Gastrocnemius medialis (tissue), 4 donors: ENCODE measurements at regions not wholly inside any gene's neighbourhood (a gene's known extent, or its start where the extent isn't known, plus 50 kb on each side); places are given as distances from the start of the nearest gene placed in this dataset.

Experiments used
- ATAC-seq, 2 donors: fragments of 150-250 bp; one replicate each; pipeline ENCODE4 v1.9.1; 2016
- DNase-seq, 2 donors: peaks; one replicate each; pipeline ENCODE4 v3.0.0-alpha.2; 2019
- H3K27ac ChIP-seq, 4 donors: fragments of 200-600 bp; sonication (generic); 1 replicate in 1 of 4; 2 replicates in 3 of 4; pipeline ENCODE4 v1.5.1; 2016 to 2018; ENCODE audit warnings: mild to moderate bottlenecking in 2 of 4, moderate library complexity in 1 of 4
- H3K27me3 ChIP-seq, 3 donors: fragments of 200-600 bp; sonication (generic) in 2 of 3; 1 replicate in 1 of 3; 2 replicates in 2 of 3; pipeline versions ENCODE4 v1.5.1 to v1.6.0; 2016 to 2019; ENCODE audit warnings: mild to moderate bottlenecking in 1 of 3, moderate library complexity in 1 of 3
- H3K36me3 ChIP-seq, 2 donors: fragments of 200-600 bp; sonication (generic) in 1 of 2; one replicate each; pipeline ENCODE4 v1.5.1; 2017 to 2018
- H3K4me1 ChIP-seq, 2 donors: fragments of 200-600 bp; sonication (generic) in 1 of 2; one replicate each; pipeline ENCODE4 v1.5.1; 2016 to 2017; ENCODE audit warnings: mild to moderate bottlenecking in 2 of 2
- H3K4me3 ChIP-seq, 4 donors: fragments of 200-600 bp; sonication (generic) in 3 of 4; 1 replicate in 1 of 4; 2 replicates in 3 of 4; pipeline ENCODE4 v1.5.1; 2016 to 2019; ENCODE audit warnings: mild to moderate bottlenecking in 2 of 4
- H3K9me3 ChIP-seq, 3 donors: fragments of 200-600 bp; sonication (generic) in 2 of 3; 1 replicate in 1 of 3; 2 replicates in 2 of 3; pipeline ENCODE4 v1.5.1; 2016 to 2019
- CTCF ChIP-seq, 5 experiments: fragments of 450-650 bp in 3 of 5; fragments of 200-600 bp in 2 of 5; sonication (generic) in 2 of 5; IDR thresholded peaks in 4 of 5; conservative IDR thresholded peaks in 1 of 5; 1 replicate in 4 of 5; 2 replicates in 1 of 5; pipeline ENCODE4 v1.5.1; 2016 to 2019; ENCODE audit warnings: antibody characterized with exemption in 5 of 5, mild to moderate bottlenecking in 3 of 5, moderate library complexity in 3 of 5
- POLR2A ChIP-seq, 2 donors: fragments of 450-650 bp; IDR thresholded peaks; one replicate each; pipeline ENCODE4 v1.6.1; 2017; ENCODE audit warnings: antibody characterized with exemption in 2 of 2, mild to moderate bottlenecking in 2 of 2, moderate library complexity in 2 of 2
- in situ Hi-C, 4 donors: fragments of 200-750 bp; cut with MboI; loops; one replicate each; pipeline versions ENCODE4 v1.15.0 to v1.8.0; 2017; ENCODE audit warnings: low sequenced_read_pairs in 4 of 4
- intact Hi-C: fragments of 100-400 bp; cut with DNase I; formaldehyde crosslinking; loops from one replicate; pipeline ENCODE4 v1.15.1; 2023; ENCODE audit warnings: low total_unique reads

DNA sequence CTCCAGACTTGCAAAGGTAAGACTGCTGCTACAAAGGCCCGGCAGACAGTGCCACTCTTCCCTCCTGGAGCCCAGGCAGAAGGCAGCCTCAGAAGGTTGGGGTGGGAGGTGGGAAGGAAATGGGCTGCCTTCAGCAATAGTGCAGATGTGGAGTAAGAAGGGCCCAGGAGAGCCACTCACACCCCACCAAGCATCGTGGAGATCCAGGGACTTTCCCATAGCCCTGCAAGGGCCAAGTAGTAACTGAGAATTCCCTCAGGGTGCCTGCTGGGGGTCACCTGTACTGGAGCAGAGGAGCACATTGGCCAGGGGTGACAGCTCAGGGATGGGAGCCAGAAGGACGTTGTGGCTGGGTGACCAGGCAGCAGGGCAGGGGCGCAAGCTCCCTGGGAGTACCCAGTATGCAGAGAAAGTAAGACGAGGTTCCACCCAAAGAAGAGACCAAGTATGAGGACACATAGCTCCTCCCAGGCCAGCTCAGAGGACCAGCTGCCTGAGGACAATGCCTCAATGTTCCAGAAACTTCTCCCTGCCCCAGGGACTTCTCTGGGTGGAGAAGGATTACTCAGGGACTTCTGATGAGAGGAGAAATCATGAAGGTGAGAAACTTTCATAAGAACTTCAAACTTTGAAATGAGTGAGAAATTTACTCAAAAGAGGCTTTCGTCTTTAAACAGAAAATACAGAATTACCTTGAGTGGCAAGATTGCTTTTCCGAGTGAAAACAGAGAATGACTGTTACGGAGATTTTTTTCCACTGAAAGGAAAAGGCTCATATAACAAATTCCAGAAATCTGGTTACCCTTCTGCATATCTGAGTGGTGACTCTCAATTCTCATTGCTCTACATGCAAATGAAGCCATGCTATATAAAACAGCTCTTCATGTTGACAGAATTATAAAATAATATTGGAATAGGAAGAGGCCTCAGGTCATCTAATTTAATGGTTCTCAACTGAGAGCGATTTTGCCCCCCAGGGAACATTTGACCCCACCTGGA, 87.9 kb upstream of the TRIO start:
- ATAC-seq: no peak
- DNase-seq: no peak
- no peaks in the 10 kb centered on the region for H3K36me3 ChIP-seq
- no peaks in the 10 kb centered on the region for H3K4me1 ChIP-seq
- TF ChIP-seq POLR2A (IDR thresholded peaks at IDR 0.05): no peak
- TF ChIP-seq CTCF (IDR thresholded peaks at IDR 0.05 in 4 of 5, conservative IDR thresholded peaks at IDR 0.05 in 1 of 5): no peak
- in situ Hi-C loops (no loop called here), intact Hi-C loops (no loop called here)
- H3K27ac ChIP-seq: no peak overlapping the region
- no peaks in the 10 kb centered on the region for H3K9me3 ChIP-seq
- H3K27me3 ChIP-seq: no peaks in the 10 kb centered on the region
- H3K4me3 ChIP-seq: no peak overlapping the region

GRCh38 chr5:14054111-14054854, 88.9 kb upstream of the TRIO start:
- no peak for TF ChIP-seq CTCF (IDR thresholded peaks at IDR 0.05 in 4 of 5, conservative IDR thresholded peaks at IDR 0.05 in 1 of 5)
- no peak for TF ChIP-seq POLR2A (IDR thresholded peaks at IDR 0.05)
- intact Hi-C loops: no loop called here
- ATAC-seq (no peak), DNase-seq (no peak)
- Histone ChIP-seq H3K4me3 (no peak overlapping the region), H3K4me1 (no peaks in the 10 kb centered on the region), H3K27me3 (no peaks in the 10 kb centered on the region), H3K27ac (no peak overlapping the region), H3K36me3 (no peaks in the 10 kb centered on the region), H3K9me3 (no peaks in the 10 kb centered on the region)
- in situ Hi-C loops: no loop called here

- in situ Hi-C loops (no loop called here), intact Hi-C loops (no loop called here)
- Histone ChIP-seq H3K9me3 (no peaks in the 10 kb centered on the region), H3K4me1 (no peaks in the 10 kb centered on the region), H3K27me3 (no peaks in the 10 kb centered on the region), H3K36me3 (no peaks in the 10 kb centered on the region), H3K27ac (no peak overlapping the region), H3K4me3 (no peak overlapping the region)
- ATAC-seq (no peak), DNase-seq (no peak)
- no peak for TF ChIP-seq CTCF (IDR thresholded peaks at IDR 0.05 in 4 of 5, conservative IDR thresholded peaks at IDR 0.05 in 1 of 5)
- TF ChIP-seq POLR2A (IDR thresholded peaks at IDR 0.05): no peak
Measured at GRCh38 chr5:14050821-14051220, 92.3 kb upstream of the TRIO start.

GRCh38 chr5:14048434-14048833, 94.7 kb upstream of the TRIO start:
- in situ Hi-C loops: no loop called here
- Histone ChIP-seq H3K4me3 (no peak overlapping the region), H3K27ac (no peak overlapping the region), H3K9me3 (no peaks in the 10 kb centered on the region), H3K36me3 (no peaks in the 10 kb centered on the region), H3K27me3 (no peaks in the 10 kb centered on the region), H3K4me1 (no peaks in the 10 kb centered on the region)
- ATAC-seq (no peak), DNase-seq (no peak)
- intact Hi-C loops: no loop called here
- no peak for TF ChIP-seq CTCF (IDR thresholded peaks at IDR 0.05 in 4 of 5, conservative IDR thresholded peaks at IDR 0.05 in 1 of 5)
- TF ChIP-seq POLR2A (IDR thresholded peaks at IDR 0.05): no peak
